AG10803 (cell line): ENCODE measurements at regions not wholly inside any gene's neighbourhood (a gene's known extent, or its start where the extent isn't known, plus 50 kb on each side); places are given as distances from the start of the nearest gene placed in this dataset.

Experiments used
- DNase-seq: peaks from one replicate; pipeline ENCODE4 v3.0.0; 2010; ENCODE audit warnings: low read depth
- H3K4me3 ChIP-seq: 2 replicates; pipeline ENCODE4 v1.5.1; 2011; ENCODE audit warnings: mild to moderate bottlenecking, low read length, control low read depth
- CTCF ChIP-seq: conservative IDR thresholded peaks from 2 replicates; pipeline ENCODE4 v1.5.1; 2011; ENCODE audit warnings: mild to moderate bottlenecking, low read length, control low read depth, inconsistent platforms

GRCh38 chr14:94701861-94702370, 68.0 kb downstream of the GSC start:
- no peak overlapping the region for H3K4me3 ChIP-seq
- no peak for TF ChIP-seq CTCF
- DNase-seq: no peak

DNA sequence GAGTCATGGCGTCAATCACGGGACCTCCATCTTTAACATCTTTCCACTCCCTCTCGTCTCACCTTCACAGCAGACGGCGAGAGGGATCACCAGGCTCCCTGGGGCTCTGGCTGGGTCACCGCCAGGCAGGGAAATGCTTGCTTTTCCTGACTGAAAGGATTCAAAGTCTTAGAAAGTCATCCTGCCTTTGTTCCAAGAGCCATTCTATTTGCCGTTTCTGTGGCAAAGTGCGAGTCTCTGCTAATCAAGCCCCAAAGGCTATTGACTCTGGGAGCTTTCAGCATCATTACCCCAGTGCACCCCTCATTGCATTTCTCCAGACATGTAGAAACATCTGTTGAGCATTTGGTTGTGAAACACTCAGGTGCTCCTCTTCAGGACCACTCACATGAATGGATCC, 69.6 kb downstream of the GSC start:
- H3K4me3 ChIP-seq: no peak overlapping the region
- DNase-seq: no peak
- no peak for TF ChIP-seq CTCF

- H3K4me3 ChIP-seq: no peak overlapping the region
- DNase-seq: no peak
- no peak for TF ChIP-seq CTCF
Observed at GRCh38 chr14:94699831-94700230, 70.1 kb downstream of the GSC start.

GRCh38 chr14:94697773-94698556, 71.9 kb downstream of the GSC start:
- H3K4me3 ChIP-seq: no peak overlapping the region
- DNase-seq: no peak
- no peak for TF ChIP-seq CTCF

DNA sequence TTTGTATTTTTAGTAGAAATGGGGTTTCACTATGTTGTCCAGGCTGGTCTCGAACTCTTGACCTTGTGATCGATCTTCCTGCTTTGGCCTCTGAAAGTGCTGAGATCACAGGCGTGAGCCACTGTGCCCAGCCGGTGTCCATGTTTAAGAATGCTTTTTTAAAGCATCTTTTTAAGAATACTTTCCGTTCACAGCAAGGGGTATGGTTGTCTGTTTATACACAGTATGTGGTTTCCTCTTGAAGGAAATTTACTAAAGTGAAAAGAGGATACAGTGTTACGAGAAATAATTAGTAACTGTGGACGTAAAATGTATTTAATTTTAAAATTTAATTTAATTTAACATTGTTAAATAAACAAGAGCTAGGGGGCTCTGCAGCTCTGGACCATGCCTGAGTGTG, 73.4 kb downstream of the GSC start:
- no peak overlapping the region for H3K4me3 ChIP-seq
- DNase-seq: no peak
- TF ChIP-seq CTCF: no peak

DNA sequence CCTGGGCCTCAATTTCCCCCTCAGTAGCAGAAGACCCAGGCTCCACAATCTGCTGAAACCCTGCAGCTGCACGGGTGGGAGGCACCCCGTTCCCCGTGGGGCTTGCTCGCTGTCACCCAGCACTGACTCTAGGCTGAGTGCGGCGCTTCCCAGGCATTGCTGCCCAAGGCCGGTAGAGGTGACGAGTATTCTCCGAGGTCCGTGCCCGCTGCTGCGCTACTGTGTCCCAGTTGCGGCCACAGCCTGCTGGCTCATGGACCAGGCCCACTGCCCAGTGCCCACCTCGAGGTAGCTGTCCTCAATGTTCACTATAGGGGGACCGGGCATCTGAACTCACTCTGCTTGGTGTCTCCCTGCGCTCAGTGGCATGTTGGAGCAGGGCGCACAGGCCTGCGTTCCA, 74.7 kb downstream of the GSC start:
- TF ChIP-seq CTCF: no peak
- DNase-seq: no peak
- no peak overlapping the region for H3K4me3 ChIP-seq

DNA sequence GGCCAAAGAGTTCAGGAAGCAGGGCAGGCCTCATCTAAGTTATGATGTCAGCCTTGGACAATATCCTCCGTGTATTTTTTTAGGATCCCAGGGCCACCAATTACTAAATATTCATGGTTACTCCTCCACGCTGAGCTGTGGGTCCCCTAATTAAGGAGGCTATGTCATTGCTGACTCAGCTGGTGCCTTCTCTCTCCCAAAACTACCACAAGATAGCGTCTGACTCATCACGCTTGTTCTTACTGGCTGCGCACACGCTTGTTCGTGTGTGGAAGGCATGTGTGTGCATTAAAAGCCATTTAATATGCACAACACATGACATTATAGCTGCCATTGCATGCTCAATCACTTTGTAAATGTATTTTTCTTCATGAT, 78.3 kb downstream of the GSC start:
- no peak overlapping the region for H3K4me3 ChIP-seq
- peak; percentile 39 for DNase-seq
- TF ChIP-seq CTCF: no peak
